GM19468 (cell line): ENCODE measurements at regions not wholly inside any gene's neighbourhood (a gene's known extent, or its start where the extent isn't known, plus 50 kb on each side); places are given as distances from the start of the nearest gene placed in this dataset.

Experiments
- ATAC-seq: cut with Tn5 transposase; IDR thresholded peaks from one replicate; pipeline ENCODE4 v1.9.1; 2021; ENCODE audit warnings: mild to moderate bottlenecking, moderate library complexity, moderate number of reproducible peaks; ENCODE audit not compliant: unreplicated experiment; ENCODE audit errors: extremely low read depth

DNA sequence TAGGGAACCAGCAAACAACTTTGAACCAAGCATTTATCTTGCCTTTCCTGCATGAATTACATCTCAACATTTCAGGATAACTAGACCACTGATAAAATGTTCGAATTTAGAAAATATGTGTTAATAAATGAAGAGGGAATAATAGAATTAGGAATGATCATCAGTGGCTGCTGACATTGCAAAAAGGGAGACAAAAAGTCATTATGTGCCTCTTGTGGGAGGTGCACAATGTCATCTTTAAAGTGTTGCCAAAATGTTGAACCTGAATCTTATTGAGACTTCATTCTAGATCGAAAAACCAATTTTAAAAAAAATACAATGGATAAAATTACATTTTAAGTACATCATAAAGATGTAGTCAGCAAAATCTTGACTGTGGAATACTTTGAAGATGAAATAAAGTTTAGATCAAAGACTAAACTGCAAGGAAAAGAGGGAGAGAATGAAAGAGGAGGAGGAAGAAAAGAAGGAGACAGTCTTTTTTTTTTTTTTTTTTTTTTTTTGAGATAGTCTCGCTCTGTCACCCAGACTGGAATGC is 299.3 kb downstream of the FBXW7 start:
- ATAC-seq, result no peak

DNA sequence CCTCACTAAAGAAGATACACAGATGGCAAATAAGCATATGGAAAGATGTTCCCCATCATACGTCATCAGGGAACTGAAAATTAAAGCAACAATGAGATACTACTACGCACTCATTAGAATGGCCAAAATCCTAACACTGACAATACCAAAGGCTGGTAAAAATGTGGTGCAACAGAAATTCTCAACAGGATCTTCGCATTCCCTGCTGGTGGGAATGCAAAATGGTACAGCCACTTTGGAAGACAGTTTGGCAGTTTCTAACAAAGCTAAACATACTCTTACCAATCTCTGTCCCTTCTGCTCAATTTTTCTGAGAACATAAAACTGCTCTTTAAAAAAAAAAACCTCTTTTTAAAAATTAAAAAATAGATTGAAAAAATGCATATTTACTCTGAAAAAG is 300.2 kb downstream of the FBXW7 start:
- no peak for ATAC-seq

DNA sequence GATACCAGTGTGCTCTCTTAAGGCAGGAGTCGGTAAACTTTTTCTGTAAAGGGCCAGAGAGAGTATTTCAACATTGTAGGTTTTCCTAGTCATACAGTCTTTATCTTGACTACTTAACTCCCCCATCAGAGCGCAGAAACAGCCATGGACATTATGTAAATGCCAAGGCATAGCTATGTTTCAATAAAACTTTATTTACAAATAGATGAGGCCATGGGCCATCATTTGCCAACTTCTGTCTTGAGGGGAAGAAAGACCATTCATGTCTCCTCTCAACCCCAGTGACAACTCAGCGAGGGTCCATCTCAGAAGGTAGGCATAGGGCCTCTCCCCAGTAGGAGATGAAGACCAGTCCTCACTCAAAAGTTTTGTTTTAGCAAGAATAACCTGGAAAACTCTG is 301.3 kb downstream of the FBXW7 start:
- no peak for ATAC-seq

GRCh38 chr4:152232271-152232670 is 303.6 kb downstream of the FBXW7 start:
- no peak for ATAC-seq

DNA sequence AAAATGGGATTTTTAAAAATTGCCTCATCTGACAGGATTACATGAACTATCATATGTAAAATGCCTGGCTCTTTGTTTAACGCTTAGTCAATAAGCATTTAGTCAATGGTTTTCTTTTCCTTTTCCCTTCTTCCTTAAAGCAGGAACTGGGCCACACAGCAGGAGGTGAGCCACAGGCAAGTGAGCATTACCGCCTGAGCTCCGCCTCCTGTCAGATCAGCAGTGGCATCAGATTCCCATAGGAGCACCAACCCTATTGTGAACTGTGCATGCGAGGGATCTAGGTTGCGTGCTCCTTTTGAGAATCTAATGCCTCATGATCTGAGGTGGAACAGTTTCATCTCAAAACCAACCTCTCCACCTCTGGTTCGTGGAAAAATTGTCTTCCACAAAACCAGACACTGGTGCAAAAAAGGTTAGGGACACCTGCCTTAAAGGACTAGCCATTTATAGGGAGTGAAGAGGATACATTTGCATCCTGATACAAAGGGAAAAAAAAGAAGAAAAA is 306.1 kb downstream of the FBXW7 start:
- no peak for ATAC-seq

DNA sequence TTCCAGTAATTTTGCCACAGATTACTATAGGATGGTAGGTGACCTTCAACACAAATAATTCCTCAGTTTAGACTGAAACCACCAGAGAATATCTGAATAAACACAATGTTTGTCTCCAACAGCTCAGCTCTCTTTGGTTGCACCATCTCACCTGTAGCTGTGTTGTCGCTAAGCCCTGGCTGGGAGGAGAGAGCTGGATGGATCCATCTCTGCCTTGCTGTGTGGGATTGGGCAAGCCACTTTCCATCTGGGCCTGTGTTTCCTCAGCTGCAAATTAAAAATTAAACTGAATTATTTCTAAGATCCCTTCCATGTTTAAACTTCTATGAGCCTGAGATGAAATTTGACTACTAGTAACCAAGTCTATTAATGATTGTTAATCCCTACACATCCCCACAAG is 310.2 kb downstream of the FBXW7 start:
- no peak for ATAC-seq

DNA sequence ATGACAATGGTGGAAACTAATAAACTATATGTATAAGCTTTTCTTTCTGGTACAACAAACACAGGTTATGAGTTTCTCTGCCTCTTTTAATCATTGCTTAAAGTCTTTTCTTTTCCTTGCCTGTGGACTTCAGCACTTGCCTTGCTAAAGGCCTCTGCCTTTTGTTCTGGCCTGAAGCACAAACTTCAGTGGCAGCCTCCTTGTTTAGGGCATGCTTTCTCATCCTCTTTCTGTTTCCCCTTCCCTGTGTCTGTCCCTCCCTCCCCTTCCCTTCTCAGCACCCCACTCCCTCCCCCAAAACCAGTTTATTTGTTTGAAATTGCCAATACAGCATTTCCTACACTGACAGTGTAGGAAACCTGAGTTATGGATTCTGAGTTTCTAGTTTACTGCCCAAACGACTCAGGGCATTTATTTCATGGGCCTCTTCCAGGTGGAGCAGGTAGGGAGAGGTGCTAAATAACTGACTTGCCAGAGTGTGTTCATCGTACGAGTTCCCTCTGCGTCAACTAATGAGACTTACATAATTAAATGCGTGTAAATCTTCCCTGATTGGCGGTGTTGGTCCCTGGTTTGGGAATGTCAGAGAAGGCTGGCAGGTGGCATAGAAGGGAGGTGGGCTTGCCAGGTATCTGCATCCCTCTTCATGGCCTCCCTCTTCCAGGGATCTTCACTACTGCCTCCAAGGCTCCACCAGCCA is 311.0 kb downstream of the FBXW7 start:
- no peak for ATAC-seq

- no peak for ATAC-seq
Observed at GRCh38 chr4:152224223-152224622, 311.7 kb downstream of the FBXW7 start.

DNA sequence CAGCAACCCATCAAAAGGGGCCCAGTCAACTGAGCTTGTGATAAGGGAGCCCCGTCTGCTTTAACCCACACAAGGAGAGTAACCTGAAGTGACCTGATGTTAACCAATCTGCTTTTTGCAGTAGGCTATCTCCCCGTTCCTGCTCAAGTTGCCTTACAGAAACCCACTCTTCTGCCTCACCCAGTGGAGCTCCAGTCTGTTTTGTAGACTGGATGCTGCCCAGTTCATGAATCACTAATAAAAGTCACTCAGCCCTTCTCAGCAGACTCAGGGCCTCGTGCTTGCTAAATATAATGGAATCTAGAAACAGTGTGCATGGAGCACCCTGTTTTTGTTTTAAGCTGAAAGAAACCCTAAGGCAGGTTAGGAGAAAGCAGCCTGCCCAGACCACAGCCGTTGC is 312.3 kb downstream of the FBXW7 start:
- no peak for ATAC-seq

DNA sequence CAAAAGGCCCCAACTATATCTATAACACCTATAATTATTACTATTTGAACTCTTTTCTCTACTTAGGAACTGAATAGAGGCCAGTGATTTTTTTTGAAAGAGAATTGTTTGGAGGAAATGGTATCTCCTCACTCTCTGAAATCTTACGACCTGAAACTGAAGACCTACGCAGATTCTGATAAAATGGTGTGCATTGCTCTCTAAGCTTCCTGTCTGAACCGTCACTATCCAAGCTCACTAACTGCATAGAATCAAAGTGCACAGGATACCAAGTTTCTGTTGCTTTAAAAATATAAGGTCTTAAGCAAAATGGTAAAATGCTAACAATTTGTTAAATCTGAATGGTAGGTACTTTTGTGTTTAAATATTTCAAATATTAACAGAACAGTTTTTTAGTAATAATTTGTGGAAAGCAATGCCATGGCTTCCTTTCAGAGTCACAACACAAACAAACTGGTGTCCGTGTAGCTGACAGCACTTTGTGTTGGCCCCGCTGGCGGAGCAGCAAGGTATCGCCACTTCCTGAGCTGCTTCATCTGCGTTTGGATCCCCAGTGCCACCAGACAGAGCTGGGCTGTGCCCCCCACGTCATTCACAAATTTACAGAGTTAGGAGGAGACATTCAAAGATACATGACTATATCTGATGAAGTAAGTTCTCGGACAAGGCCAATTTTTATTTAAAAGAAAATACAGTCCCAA is 313.9 kb downstream of the FBXW7 start:
- ATAC-seq, result no peak

- peak; percentile 51 for ATAC-seq
Observed at GRCh38 chr4:152220201-152220666, 315.7 kb downstream of the FBXW7 start.

DNA sequence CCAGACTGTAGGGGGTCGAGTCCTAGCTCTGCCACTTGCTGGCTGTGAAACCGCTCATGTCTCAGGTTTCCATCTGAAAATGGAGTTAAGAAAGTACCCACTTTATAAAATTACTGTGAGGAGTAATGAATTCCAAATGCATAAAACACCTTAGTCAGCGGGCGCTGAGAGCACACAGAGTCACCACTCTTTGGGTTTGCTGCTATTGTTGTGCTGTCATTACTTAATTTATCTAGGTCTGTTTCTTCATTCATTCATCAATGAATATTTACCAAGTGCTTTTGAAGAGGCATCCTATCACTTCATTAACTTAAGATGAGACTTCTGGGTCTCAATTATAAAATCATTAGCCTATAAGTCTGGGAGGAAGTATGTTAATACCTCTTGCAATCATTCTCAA is 317.3 kb downstream of the FBXW7 start:
- no peak for ATAC-seq

DNA sequence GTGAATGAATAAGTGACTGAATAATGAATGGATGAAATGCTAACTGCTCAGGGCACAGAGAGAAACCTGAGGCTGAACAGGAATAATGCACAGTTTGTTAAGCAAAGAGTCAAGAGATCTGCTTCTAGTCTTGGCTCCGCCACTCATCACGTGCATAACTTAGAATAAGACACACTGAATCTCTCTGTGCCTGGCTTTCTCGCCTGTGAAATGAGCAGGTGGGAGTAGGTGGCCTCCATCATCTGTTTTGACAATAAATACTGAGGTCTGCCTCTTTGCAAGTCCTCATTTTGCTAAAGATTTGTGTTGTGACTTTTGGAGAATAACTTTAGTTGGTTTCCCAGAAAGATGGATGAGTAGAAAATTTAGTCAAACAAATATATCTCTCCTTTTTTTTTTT is 318.0 kb downstream of the FBXW7 start:
- ATAC-seq, result no peak

GRCh38 chr4:152211936-152212653 is 323.8 kb downstream of the FBXW7 start:
- ATAC-seq, result no peak

DNA sequence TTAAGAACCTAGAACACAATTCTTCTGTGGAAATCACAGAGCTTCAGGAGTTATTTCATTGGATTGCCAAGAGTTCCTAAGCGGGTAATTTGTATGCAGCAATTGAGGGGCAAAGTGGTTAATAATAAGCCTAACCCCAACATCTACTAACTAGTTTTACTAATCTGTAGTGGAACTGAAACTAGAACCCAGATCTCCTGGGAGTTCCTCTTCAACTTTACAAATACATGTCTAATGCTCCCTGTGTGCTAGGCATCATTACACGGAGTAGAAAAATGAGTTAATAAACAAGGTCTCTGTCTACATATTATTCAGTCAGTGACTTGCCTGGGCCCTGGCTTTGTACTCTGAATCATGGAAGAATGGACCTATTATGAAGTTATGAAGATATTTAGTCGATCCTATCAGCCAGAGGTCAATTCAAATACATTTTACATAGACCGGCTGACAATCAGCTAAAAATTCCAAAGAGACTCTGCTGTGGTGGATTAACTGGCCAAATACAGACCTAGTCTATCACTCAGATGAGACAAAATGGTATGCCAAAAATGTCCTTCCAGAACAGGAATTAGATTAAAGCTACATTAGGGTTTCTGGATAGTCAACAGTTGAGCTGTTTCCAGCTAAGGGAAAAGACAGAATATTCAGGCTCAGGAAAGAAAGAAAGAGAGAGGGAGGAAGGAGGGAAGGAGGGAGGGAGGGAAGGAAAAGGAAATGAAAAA is 326.0 kb downstream of the FBXW7 start:
- no peak for ATAC-seq

DNA sequence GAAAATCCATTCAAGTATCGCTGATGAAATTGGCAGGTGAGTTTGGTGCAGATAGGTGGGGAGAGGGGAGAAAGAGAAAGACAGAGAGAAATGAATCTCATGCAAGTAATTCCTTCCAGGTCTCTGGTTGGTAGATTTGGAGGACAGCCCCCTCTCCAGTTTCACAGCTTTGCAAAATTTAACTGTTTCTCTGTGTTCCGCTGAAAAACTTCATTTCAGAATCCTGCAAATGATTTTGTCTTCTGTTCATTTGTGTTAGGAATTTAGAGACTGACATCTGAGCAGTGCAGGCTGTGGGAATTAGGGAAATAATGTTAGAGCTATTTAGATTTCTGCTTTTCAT is 328.5 kb downstream of the FBXW7 start:
- ATAC-seq, result no peak

- no peak for ATAC-seq
Observed at GRCh38 chr4:152206646-152207377, 329.1 kb downstream of the FBXW7 start.

DNA sequence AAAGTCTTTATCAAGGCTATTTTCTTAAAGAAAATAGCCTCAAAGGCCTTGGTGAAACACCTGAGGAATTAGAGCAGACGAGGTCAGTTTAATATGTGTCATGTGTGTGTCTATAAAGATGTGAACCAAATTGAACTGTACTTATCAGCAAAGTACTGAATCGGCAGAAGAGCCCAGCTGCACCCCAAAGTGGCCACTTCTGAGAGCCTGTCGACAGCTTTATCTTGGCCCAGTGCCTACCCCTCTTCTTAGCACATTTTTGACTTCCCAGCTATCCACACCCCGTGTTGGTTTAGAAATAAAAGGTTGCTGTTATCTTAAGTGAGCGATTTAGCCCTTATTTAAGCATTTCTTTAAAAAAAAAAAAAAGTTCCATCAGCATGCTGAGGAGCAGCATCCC is 329.7 kb downstream of the FBXW7 start:
- ATAC-seq, result no peak

DNA sequence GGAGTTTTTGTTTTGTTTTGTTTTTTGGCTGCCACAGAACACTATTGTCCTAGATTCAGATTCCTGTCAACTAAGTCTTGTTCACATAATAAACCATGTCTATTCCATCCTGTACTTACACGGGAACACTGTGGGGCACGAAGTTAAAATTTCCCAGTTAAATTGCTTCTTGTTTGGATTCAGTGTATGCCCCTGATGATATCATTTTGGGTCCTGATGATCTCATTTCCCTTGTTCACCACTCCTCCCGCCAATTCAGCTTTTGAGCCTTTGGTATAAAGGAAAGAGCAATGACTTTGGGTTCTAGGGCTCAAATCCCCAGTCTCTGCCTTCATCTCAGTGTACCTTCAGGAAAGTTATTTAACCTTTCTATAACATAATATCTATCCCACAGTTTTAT is 333.5 kb downstream of the FBXW7 start:
- ATAC-seq, result no peak
